Activated CD4-positive, CD25-positive, alpha-beta regulatory T cell treated with anti-CD3 and anti-CD28 coated beads, Interleukin-2, amount 50 U/mL, for 24 hours (primary cell): ENCODE measurements at regions not wholly inside any gene's neighbourhood (a gene's known extent, or its start where the extent isn't known, plus 50 kb on each side); places are given as distances from the start of the nearest gene placed in this dataset.
"Not testable (repeated sequence)": the region's sequence is repeated elsewhere in the genome, so short reads cannot be mapped to it uniquely, and the experiment has no call there.

Experiments used
- ATAC-seq, 2 donors: fragments of 150-1000 bp; cut with Tn5 transposase; one replicate each; pipeline ENCODE4 v1.10.0; 2021; ENCODE audit warnings: mild to moderate bottlenecking in 1 of 2, moderate library complexity in 1 of 2

GRCh38 chr6:141874930-141875602 lies 257.7 kb upstream of the GJE1 start:
- no peak for ATAC-seq

DNA sequence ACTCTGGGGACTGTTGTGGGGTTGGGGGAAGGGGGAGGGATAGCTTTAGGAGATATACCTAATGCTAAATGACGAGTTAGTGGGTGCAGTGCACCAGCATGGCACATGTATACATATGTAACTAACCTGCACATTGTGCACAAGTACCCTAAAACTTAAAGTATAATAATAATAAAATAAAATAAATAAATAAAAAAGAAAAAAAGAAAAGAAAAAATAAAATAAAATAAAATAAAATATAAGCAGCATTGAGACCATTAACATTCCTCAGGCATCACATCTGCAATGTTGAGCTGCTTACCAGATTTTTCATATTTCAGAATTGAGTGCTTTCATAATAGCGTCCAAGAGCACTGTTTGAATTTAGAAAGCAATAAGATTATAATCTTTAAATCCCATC lies 263.2 kb upstream of the GJE1 start:
- not testable (repeated sequence) for ATAC-seq

DNA sequence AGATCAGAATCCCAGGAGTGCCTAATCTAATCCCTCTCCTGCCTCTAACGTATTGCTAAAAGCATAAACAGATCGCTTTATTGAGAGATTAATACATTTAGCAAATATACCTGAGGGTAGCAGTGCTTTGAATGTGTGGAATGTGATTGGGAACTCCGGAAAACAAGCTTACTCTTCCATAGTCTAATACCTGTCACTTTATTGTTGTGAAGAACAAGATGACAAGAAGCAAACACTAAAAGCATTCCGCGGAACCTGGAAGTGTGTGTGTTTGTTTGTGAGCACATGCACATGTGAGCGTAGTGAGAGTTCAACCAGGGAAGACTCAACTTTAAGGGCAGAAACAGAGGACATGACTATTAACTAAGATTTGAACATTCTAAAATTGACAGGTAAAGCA lies 265.0 kb upstream of the GJE1 start:
- ATAC-seq = no peak

GRCh38 chr6:141866731-141867497 lies 265.8 kb upstream of the GJE1 start:
- no peak for ATAC-seq

DNA sequence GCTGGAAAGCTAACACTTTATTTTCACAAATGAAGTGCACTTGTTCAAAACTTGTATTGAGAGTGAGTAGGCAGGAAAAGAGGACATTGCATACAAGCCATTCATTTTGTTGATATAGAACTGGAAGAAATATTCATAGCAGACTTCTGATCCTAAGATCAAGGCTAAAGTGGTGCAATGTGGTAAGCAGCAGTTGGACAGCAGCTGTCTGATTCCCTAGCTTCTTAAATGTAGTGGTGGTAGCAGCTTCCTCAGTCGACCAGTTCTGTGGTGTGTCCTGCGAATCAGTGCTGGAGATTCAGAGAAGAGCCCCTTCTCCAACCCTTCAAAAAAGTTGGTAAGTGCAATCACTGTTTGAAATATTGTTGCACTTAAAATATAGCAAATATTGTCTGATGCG lies 281.7 kb upstream of the GJE1 start:
- ATAC-seq = no peak

DNA sequence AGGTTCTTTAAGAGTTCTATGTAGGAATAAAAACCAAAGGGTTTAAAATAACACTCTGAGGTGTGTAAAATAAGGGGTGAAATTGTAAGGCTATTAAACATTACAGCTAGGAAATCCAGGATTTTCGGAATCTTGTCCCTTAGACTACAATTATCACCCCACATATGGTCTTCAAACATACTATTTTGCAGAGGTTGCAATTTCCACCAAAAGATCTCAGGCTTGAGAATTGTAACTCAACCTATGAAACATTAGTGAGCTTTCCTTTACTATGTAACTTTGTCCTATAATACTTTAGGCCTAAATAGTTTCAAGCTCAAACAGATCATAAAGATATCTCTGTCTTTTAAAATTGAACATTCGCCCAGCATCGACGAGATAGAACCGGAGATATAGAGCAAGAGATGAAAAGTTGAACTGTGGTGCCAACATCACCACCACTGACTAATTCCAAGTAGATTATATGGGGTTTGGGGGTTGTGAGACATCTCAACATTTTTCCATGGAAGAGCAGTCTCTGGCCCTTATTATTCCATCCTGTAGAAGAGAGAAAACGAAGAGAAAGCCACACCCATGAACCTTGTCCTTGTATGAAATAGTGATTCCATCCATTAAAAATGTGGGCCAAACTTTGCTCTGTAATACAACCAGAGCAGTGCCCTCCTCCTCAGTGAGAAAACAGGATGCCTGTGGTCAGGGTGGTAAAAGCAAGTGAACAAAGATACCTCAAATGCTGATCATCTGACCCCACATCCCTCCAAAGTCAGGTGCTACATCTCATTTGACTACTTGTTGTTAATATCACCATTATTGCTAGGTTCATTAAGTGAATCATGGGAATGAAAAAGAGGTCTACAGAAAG lies 284.5 kb upstream of the GJE1 start:
- peak; percentile 80 for ATAC-seq

DNA sequence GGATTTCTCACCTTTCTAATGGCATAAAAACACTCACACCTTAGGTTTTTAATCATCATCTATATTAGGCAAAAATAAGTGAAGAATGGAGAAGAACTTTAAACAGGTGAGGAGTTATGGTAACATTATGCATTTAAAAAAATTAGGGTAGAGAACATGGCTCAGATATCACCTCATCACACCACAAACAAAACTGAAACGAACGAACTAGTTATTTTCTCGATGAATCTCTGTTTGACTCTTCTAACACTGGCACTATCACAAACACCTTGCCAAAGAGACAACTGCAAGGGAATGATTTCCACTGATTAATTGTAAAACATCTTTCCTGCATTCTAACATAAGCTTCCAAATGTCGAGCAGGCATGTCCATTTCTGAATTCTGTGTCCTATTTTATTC lies 286.1 kb upstream of the GJE1 start:
- ATAC-seq = peak in 1 of 2 donors; percentile 70

- ATAC-seq = no peak
These were observed 289.4 kb upstream of the GJE1 start for GRCh38 chr6:141843178-141843834.

DNA sequence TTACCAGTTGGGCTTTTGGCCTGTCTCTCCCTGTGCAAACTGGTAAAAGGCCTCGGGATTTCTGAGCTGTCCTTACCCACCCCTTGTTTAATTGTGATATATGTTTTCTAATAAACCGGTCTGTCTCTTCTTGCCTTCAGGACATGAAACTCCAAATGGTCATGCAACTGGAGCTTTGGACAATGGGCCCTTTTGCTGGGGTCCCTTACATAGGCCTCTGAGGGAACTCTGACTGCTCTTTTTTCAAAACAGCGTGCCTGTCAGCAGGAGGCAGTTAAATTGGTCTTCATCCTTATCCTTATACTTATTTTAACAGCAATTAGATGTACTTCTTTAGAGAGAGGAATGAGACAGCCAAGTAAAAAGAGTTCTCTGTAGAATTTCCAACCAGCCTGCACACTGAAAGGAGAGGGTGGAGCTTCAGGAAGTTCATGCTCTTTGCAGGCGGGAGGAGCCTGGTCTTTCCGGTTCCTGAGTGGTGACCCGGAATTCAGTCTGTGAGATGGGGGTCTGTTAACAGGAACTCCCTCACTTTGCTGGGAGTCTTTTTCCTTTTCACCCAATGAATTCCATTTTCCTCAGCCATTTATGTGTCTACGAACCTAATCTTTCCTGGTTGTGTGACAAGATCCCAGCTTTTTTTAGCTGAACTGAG lies 299.6 kb upstream of the GJE1 start:
- ATAC-seq = no peak

DNA sequence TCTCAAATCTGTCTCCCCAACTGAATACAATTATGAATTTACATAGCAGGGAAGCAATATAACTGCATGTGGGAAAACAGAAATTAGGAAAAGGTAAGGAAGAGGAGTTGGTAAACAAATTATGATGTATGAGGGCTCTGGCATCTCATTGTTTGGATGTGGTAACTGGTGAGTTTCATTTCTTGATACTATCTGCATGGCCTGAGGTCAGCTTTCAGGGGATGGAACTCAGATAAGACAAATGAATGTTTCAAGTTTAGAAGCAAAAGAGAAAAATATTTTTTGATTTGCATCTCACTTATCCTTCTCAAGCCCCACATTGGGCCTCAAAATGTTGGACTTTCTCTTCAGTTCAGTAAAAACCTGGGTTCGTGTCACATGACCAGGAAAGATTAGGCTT lies 302.2 kb upstream of the GJE1 start:
- ATAC-seq = no peak

DNA sequence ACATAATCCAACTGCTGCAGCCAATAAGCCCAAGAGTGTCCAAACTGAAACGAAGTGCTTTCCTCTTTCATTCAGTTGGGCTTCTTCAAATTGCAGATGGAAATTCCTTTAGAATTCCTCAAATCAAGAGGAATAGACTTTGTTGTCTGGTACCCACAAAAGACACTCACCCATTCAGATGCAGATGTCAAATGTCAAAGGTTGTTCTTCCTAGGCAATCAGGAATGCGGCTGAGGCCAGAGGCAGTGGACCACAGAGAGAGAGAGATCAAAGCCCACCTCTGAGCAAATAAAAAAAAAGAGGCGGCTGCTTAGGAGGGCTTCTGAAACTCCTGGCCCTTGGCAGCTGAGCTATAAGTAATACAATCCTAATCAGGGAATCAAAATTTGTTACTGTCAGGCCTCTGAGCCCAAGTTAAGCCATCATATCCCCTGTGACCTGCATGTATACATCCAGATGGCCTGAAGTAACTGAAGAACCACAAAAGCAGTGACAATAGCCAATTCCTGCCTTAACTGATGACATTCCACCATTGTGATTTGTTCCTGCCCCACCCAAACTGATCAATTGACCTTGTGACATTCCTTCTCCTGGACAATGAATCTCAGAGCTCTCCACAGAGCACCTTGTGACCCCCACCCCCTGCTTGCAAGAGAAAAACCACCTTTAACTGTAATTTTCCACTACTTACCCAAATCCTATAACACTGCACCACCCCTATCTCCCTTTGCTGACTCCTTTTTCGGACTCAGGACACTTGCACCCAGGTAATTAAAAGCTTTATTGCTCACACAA lies 303.0 kb upstream of the GJE1 start:
- ATAC-seq = no peak

GRCh38 chr6:141824350-141824749 lies 308.4 kb upstream of the GJE1 start:
- no peak for ATAC-seq

GRCh38 chr6:141815039-141815438 lies 317.7 kb upstream of the GJE1 start:
- not testable (repeated sequence) for ATAC-seq

- ATAC-seq = no peak
These were observed 322.8 kb upstream of the GJE1 start for GRCh38 chr6:141809901-141810300.

- ATAC-seq = no peak
These were observed 324.1 kb upstream of the GJE1 start for GRCh38 chr6:141808662-141809061.

DNA sequence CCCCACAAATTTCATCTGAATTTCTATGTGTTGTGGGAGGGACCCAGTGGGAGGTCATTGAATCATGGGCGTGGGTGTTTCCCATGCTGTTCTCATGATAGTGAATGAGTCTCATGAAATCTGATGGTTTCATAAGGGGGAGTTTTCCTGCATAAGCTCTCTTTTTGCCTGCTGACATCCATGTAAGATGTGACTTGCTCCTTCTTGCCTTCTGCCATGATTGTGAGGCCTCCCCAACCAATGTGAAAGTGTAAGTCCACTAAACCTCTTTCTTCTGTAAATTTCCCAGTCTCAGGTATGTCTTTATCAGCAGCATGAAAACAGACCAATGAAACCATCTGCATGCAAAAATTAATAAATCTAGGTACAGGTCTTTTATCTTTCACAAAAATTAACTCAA lies 331.8 kb upstream of the GJE1 start:
- not testable (repeated sequence) for ATAC-seq

- no peak for ATAC-seq
These were observed 341.8 kb upstream of the GJE1 start for GRCh38 chr6:141790921-141791320.

GRCh38 chr6:141788096-141788495 lies 344.6 kb upstream of the GJE1 start:
- ATAC-seq = no peak

GRCh38 chr6:141783585-141783984 lies 349.1 kb upstream of the GJE1 start:
- ATAC-seq = no peak

DNA sequence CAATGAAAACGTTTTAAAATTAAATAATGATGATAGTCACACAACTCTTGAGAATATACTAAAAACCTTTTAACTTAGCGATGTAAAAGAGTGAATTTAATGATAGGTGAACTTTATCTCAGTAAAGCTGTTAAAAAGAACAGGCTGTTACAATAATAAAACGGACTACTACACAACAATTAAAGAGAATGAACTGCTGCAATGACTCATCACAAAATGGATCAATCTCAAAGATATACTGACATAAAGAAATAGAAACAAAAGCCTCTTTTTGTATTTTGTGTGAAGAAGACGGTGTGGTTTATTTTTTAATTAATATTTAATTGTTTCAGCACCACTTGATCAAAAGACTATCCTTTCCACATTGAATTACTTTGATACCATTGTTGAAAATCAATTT lies 352.4 kb upstream of the GJE1 start:
- ATAC-seq = no peak

DNA sequence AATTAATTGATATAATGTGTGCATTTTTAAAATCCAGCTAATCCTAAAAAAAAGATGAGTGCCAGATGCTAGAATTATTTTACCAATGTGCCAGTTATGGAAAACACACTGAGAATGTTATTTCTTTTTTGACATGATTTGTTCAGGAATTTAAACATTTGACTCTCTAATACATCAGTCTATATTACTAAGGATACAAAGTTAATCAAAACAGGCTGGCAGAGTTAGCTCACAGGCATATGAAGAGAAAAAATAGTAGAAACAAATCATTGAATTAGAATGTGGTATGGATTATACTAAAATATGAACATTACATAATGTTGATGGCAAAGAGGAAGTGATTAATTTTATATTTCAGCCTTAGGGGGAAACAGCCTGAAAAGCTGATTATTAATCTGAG lies 368.3 kb upstream of the GJE1 start:
- ATAC-seq = no peak

GRCh38 chr6:141758430-141758829 lies 374.3 kb upstream of the GJE1 start:
- no peak for ATAC-seq
